ENCODE measurements at regions not wholly inside any gene's neighbourhood (a gene's known extent, or its start where the extent isn't known, plus 50 kb on each side); places are given as distances from the start of the nearest gene placed in this dataset.
"Not testable (repeated sequence)": the region's sequence is repeated elsewhere in the genome, so short reads cannot be mapped to it uniquely, and the experiment has no call there.

GRCh38 chr5:97998941-97999340 lies 774.5 kb upstream of the RGMB start:
- intact Hi-C loops (cut with DNase I) = no loop called here
- H3K36me3 ChIP-seq = no peaks in the 10 kb centered on the region
- H3K27me3 ChIP-seq (ENCODE audit: low read depth) = no peaks in the 10 kb centered on the region

DNA sequence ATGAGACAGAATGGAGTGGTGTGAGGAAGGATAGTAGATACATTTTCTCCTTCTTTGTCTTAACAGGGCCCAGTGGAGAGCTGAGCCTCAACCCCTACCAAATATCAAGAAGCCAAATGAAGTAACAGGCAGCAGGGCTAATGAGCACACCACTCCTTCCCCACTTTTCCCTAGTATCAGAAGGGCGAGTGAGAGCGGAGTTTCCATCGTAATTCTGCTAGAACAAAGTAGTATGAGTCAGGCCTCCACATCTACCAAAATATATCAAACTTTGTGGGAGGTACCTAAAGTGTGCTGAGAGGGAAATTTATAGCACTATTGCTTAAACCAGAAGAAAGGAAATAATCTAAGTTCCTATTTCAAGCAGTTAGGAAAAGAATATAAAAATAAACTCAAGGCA lies 769.0 kb upstream of the RGMB start:
- H3K27me3 ChIP-seq (ENCODE audit: low read depth) = no peaks in the 10 kb centered on the region
- H3K4me3 ChIP-seq = no peak overlapping the region
- TF ChIP-seq, protein P1, sequence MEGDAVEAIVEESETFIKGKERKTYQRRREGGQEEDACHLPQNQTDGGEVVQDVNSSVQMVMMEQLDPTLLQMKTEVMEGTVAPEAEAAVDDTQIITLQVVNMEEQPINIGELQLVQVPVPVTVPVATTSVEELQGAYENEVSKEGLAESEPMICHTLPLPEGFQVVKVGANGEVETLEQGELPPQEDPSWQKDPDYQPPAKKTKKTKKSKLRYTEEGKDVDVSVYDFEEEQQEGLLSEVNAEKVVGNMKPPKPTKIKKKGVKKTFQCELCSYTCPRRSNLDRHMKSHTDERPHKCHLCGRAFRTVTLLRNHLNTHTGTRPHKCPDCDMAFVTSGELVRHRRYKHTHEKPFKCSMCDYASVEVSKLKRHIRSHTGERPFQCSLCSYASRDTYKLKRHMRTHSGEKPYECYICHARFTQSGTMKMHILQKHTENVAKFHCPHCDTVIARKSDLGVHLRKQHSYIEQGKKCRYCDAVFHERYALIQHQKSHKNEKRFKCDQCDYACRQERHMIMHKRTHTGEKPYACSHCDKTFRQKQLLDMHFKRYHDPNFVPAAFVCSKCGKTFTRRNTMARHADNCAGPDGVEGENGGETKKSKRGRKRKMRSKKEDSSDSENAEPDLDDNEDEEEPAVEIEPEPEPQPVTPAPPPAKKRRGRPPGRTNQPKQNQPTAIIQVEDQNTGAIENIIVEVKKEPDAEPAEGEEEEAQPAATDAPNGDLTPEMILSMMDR (IDR thresholded peaks at IDR 0.05) = no peak
- no peaks in the 10 kb centered on the region for H3K4me1 ChIP-seq
- no peak overlapping the region for H3K27ac ChIP-seq
- H3K9me3 ChIP-seq = no peaks in the 10 kb centered on the region
- intact Hi-C loops (cut with DNase I) = no loop called here
- ATAC-seq = no peak
- DNase-seq = no peak
- H3K36me3 ChIP-seq = no peaks in the 10 kb centered on the region

More at GRCh38 chr5:97998941-97999340, 774.5 kb upstream of the RGMB start:
- DNase-seq = no peak
- no peak overlapping the region for H3K4me3 ChIP-seq
- no peaks in the 10 kb centered on the region for H3K9me3 ChIP-seq
- no peak overlapping the region for H3K27ac ChIP-seq
- TF ChIP-seq, protein P1 (IDR thresholded peaks at IDR 0.05) = no peak
- H3K4me1 ChIP-seq = no peaks in the 10 kb centered on the region
- ATAC-seq = peak in 1 of 2 donors; percentile 23

DNA sequence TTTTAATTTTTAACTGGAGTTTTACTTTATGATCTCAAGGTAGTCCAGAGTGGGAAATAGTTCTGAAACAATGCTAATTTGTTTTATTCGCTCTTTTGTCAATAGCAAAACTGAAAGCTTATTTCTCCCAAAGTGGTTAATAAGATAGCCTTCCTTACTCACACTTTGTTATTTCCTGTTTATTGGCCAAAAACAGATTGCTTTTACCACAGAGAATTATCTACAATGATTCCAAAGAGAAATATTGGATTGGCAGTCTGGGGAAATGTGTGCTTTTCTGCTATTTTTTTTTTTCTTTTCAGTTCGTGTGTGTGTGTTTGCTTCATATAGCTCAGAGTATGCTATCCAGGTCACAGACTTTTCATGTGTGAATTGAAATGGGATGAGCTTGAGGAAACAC lies 756.7 kb upstream of the RGMB start:
- no peaks in the 10 kb centered on the region for H3K9me3 ChIP-seq
- H3K27me3 ChIP-seq (ENCODE audit: low read depth) = no peaks in the 10 kb centered on the region
- no peaks in the 10 kb centered on the region for H3K4me1 ChIP-seq
- TF ChIP-seq, protein P1 (IDR thresholded peaks at IDR 0.05) = no peak
- H3K4me3 ChIP-seq = no peak overlapping the region
- intact Hi-C loops (cut with DNase I) = no loop called here
- DNase-seq (no peak), ATAC-seq (no peak)
- no peak overlapping the region for H3K27ac ChIP-seq
- no peaks in the 10 kb centered on the region for H3K36me3 ChIP-seq

DNA sequence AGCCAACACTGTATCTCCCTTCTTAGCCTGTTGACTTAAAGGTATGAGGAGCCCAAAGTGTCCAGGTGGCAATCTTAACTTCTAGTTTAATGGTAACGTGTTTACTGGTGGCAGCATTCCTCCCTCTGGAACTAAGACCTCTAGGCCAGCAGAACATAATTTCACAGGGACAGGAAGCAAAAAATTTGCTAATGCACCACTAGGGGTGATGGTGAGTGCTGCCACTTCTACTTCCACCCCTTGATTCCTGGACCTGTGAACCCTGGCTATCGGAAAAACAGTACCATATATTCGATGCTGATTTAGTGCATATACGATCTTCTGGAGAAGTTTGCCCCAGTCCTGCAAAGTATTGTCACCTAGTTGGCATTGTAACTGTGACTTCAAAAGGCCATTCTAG lies 743.2 kb upstream of the RGMB start:
- H3K27me3 ChIP-seq (ENCODE audit: low read depth); H3K4me1 ChIP-seq; intact Hi-C loops (cut with DNase I); H3K4me3 ChIP-seq; H3K36me3 ChIP-seq; DNase-seq; ATAC-seq; H3K9me3 ChIP-seq; H3K27ac ChIP-seq: not testable (repeated sequence)

- H3K36me3 ChIP-seq; H3K9me3 ChIP-seq; ATAC-seq; H3K27me3 ChIP-seq (ENCODE audit: low read depth); intact Hi-C loops (cut with DNase I); H3K27ac ChIP-seq; H3K4me1 ChIP-seq; H3K4me3 ChIP-seq; DNase-seq: not testable (repeated sequence)
These were observed 742.4 kb upstream of the RGMB start for GRCh38 chr5:98031036-98031435.

DNA sequence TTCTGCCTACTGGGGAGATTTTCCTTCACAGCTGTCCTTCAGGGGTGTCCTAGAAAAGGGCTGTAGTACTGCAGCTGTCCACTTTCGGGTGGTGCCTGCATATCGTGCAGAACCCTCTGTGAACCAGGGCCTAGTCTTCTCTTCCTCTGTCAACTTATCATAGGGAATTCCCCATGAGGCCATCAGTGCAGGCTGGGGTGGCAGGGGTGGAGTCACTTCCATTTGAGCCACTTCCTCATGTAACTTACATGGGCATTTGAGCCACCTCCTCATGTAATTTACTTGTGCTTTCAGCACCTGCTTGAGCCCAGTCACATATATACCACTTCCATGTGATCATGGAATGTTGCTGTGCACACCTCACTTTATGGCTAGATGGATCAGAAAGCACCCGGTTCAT lies 742.0 kb upstream of the RGMB start:
- TF ChIP-seq, protein P1 (IDR thresholded peaks at IDR 0.05) = no peak
- H3K9me3 ChIP-seq = no peaks in the 10 kb centered on the region
- H3K27ac ChIP-seq = no peak overlapping the region
- H3K27me3 ChIP-seq (ENCODE audit: low read depth) = no peaks in the 10 kb centered on the region
- ATAC-seq = no peak
- intact Hi-C loops (cut with DNase I) = no loop called here
- DNase-seq = no peak
- H3K4me1 ChIP-seq = no peaks in the 10 kb centered on the region
- H3K4me3 ChIP-seq = no peak overlapping the region
- H3K36me3 ChIP-seq = no peaks in the 10 kb centered on the region

GRCh38 chr5:98031926-98032325 lies 741.5 kb upstream of the RGMB start:
- intact Hi-C loops (cut with DNase I) = no loop called here
- Histone ChIP-seq H3K4me3 (no peak overlapping the region), H3K4me1 (no peaks in the 10 kb centered on the region), H3K9me3 (no peaks in the 10 kb centered on the region), H3K27me3 (ENCODE audit: low read depth) (no peaks in the 10 kb centered on the region), H3K27ac (no peak overlapping the region), H3K36me3 (no peaks in the 10 kb centered on the region)
- TF ChIP-seq, protein P1 (IDR thresholded peaks at IDR 0.05) = no peak
- DNase-seq = no peak
- ATAC-seq = no peak

Measured in lower lobe of right lung (tissue), 2 donors.